PC-9 (cell line): ENCODE measurements at regions not wholly inside any gene's neighbourhood (a gene's known extent, or its start where the extent isn't known, plus 50 kb on each side); places are given as distances from the start of the nearest gene placed in this dataset.

ENCODE experiments used
- EZH2 ChIP-seq: fragments of 200-600 bp; sonication (generic); IDR thresholded peaks from 2 replicates; pipeline ENCODE4 v1.8.0; 2017; ENCODE audit warnings: antibody characterized with exemption, low read depth
- TF ChIP-seq, protein P1 (sequence below): fragments of 200-600 bp; sonication (generic); conservative IDR thresholded peaks from 2 replicates; pipeline ENCODE4 v1.6.1; 2017; ENCODE audit warnings: mixed run types, antibody characterized with exemption, mild to moderate bottlenecking, moderate library complexity

DNA sequence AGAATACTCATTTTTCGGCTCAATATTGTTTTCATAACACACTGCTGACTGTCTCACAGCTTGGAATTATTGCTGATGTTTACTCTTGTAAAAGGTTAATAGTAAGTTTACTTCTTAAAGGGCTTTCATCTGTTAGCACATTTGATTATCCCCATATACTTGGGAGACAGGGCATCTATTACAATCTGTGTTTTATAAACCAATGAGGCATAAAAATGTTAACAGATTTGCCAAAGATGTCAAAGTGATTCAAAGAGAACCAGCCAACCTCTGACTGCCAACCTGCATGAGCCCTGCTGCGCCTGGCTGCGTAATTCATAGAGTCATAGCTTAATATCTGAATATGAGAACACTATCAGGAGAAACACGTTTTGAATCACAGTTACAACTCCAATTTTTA is 665.6 kb downstream of the TRIML1 start:
- TF ChIP-seq, protein P1, sequence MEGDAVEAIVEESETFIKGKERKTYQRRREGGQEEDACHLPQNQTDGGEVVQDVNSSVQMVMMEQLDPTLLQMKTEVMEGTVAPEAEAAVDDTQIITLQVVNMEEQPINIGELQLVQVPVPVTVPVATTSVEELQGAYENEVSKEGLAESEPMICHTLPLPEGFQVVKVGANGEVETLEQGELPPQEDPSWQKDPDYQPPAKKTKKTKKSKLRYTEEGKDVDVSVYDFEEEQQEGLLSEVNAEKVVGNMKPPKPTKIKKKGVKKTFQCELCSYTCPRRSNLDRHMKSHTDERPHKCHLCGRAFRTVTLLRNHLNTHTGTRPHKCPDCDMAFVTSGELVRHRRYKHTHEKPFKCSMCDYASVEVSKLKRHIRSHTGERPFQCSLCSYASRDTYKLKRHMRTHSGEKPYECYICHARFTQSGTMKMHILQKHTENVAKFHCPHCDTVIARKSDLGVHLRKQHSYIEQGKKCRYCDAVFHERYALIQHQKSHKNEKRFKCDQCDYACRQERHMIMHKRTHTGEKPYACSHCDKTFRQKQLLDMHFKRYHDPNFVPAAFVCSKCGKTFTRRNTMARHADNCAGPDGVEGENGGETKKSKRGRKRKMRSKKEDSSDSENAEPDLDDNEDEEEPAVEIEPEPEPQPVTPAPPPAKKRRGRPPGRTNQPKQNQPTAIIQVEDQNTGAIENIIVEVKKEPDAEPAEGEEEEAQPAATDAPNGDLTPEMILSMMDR, result no peak
- no peak for TF ChIP-seq EZH2
